ENCODE measurements at regions not wholly inside any gene's neighbourhood (a gene's known extent, or its start where the extent isn't known, plus 50 kb on each side); places are given as distances from the start of the nearest gene placed in this dataset.

DNA sequence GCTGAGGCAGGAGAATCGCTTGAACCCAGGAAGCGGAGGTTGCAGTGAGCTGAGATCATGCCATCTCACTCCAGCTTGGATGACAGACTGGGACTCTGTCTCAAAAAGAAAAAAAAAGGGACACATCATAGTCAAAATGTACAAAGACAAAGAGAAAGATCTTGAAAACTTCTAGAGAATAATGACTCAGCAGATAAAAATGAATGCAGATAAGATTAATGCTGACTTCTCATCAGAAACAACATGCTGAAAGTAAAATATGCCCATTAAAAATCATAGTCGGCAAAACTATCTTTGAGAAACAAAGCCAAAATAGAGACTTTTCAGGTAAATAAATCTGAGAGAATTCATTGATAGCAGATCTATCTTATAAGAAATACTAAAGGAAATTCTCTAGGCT, 271.1 kb upstream of the GPR149 start:
- TF ChIP-seq, protein P1, sequence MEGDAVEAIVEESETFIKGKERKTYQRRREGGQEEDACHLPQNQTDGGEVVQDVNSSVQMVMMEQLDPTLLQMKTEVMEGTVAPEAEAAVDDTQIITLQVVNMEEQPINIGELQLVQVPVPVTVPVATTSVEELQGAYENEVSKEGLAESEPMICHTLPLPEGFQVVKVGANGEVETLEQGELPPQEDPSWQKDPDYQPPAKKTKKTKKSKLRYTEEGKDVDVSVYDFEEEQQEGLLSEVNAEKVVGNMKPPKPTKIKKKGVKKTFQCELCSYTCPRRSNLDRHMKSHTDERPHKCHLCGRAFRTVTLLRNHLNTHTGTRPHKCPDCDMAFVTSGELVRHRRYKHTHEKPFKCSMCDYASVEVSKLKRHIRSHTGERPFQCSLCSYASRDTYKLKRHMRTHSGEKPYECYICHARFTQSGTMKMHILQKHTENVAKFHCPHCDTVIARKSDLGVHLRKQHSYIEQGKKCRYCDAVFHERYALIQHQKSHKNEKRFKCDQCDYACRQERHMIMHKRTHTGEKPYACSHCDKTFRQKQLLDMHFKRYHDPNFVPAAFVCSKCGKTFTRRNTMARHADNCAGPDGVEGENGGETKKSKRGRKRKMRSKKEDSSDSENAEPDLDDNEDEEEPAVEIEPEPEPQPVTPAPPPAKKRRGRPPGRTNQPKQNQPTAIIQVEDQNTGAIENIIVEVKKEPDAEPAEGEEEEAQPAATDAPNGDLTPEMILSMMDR (IDR thresholded peaks at IDR 0.05; ENCODE audit: insufficient read depth, low read depth, low read length) = no peak
- TF ChIP-seq EZH2 (IDR thresholded peaks at IDR 0.05; ENCODE audit: insufficient read depth, low read length) = no peak

All from astrocyte (in vitro differentiated cells and primary cell).